ENCODE measurements at regions not wholly inside any gene's neighbourhood (a gene's known extent, or its start where the extent isn't known, plus 50 kb on each side); places are given as distances from the start of the nearest gene placed in this dataset.

- TF ChIP-seq ZBTB1 (CRISPR knock-in tag; IDR thresholded peaks at IDR 0.05; ENCODE audit: borderline replicate concordance) (no peak), DPF2 (CRISPR knock-in tag; IDR thresholded peaks at IDR 0.05; ENCODE audit: borderline replicate concordance, low read depth) (no peak), ZNF558 (CRISPR knock-in tag; IDR thresholded peaks at IDR 0.05; ENCODE audit: borderline replicate concordance) (no peak), RFX5 (IDR thresholded peaks at IDR 0.05; ENCODE audit: low read depth, low read length) (no peak), BCL3 (CRISPR knock-in tag; IDR thresholded peaks at IDR 0.05) (no peak), GATAD2A (CRISPR knock-in tag; IDR thresholded peaks at IDR 0.05) (no peak), FOSL1 (CRISPR knock-in tag; IDR thresholded peaks at IDR 0.05; ENCODE audit: borderline replicate concordance) (no peak), ZNF740 (CRISPR knock-in tag; IDR thresholded peaks at IDR 0.05) (no peak), YY1 (IDR thresholded peaks at IDR 0.05; ENCODE audit: insufficient read depth, insufficient replicate concordance, low read depth, low read length) (no peak), ZBTB40 (IDR thresholded peaks at IDR 0.05) (no peak), ZBTB40 (CRISPR knock-in tag; IDR thresholded peaks at IDR 0.05) (no peak)
- TF ChIP-seq, protein P1, sequence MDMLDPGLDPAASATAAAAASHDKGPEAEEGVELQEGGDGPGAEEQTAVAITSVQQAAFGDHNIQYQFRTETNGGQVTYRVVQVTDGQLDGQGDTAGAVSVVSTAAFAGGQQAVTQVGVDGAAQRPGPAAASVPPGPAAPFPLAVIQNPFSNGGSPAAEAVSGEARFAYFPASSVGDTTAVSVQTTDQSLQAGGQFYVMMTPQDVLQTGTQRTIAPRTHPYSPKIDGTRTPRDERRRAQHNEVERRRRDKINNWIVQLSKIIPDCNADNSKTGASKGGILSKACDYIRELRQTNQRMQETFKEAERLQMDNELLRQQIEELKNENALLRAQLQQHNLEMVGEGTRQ (IDR thresholded peaks at IDR 0.05; ENCODE audit: low read depth, low read length): no peak
- TF ChIP-seq, protein P1 (CRISPR knock-in tag; IDR thresholded peaks at IDR 0.05; ENCODE audit: borderline replicate concordance): no peak
- TF ChIP-seq, protein P2, sequence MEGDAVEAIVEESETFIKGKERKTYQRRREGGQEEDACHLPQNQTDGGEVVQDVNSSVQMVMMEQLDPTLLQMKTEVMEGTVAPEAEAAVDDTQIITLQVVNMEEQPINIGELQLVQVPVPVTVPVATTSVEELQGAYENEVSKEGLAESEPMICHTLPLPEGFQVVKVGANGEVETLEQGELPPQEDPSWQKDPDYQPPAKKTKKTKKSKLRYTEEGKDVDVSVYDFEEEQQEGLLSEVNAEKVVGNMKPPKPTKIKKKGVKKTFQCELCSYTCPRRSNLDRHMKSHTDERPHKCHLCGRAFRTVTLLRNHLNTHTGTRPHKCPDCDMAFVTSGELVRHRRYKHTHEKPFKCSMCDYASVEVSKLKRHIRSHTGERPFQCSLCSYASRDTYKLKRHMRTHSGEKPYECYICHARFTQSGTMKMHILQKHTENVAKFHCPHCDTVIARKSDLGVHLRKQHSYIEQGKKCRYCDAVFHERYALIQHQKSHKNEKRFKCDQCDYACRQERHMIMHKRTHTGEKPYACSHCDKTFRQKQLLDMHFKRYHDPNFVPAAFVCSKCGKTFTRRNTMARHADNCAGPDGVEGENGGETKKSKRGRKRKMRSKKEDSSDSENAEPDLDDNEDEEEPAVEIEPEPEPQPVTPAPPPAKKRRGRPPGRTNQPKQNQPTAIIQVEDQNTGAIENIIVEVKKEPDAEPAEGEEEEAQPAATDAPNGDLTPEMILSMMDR (CRISPR knock-in tag; IDR thresholded peaks at IDR 0.05): no peak
These were observed 168.4 kb upstream of the TENM3 start for GRCh38 chr4:182074810-182075209.

All from HepG2 (cell line).